WTC11 (cell line): ENCODE measurements at regions not wholly inside any gene's neighbourhood (a gene's known extent, or its start where the extent isn't known, plus 50 kb on each side); places are given as distances from the start of the nearest gene placed in this dataset.

Source experiments
- ATAC-seq: fragments of 200-7000 bp; cut with Tn5 transposase; 2 replicates; pipeline ENCODE4 v1.10.0; 2021; ENCODE audit warnings: mild to moderate bottlenecking, moderate library complexity
- CTCF ChIA-PET: fragments of 300-600 bp; sonication (Branson Sonifier 250); formaldehyde crosslinking; loops from one replicate; lab custom pipeline; 2021; ENCODE audit warnings: antibody characterized with exemption; lab: Charles Lee
- POLR2A ChIA-PET: fragments of 350-600 bp; sonication (Branson Sonifier 250); formaldehyde crosslinking; loops from one replicate; lab custom pipeline; 2021; ENCODE audit warnings: antibody characterized with exemption; lab: Charles Lee
- DNase-seq: peaks from one replicate; pipeline ENCODE4 v3.0.0; 2021; ENCODE audit warnings: low spot score
- H3K27ac Mint-ChIP-seq: 2 replicates; pipeline ENCODE4 v1.8.0; 2021; ENCODE audit warnings: mixed read lengths
- H3K27me3 Mint-ChIP-seq: 2 replicates; pipeline ENCODE4 v1.8.0; 2021; ENCODE audit warnings: low read depth, mild to moderate bottlenecking, moderate library complexity, mixed read lengths
- H3K36me3 Mint-ChIP-seq: 2 replicates; pipeline ENCODE4 v1.8.0; 2021; ENCODE audit warnings: mixed read lengths
- H3K4me1 Mint-ChIP-seq: 2 replicates; pipeline ENCODE4 v1.8.0; 2022; ENCODE audit warnings: mixed read lengths
- H3K4me3 Mint-ChIP-seq: 2 replicates; pipeline ENCODE4 v1.8.0; 2021; ENCODE audit warnings: mild to moderate bottlenecking, moderate library complexity, mixed read lengths
- H3K9me3 Mint-ChIP-seq: 2 replicates; pipeline ENCODE4 v1.8.0; 2021; ENCODE audit warnings: mixed read lengths
- AR ChIP-seq: fragments of 250-450 bp; sonication (Bioruptor Pico); IDR thresholded peaks from 2 replicates; pipeline ENCODE4 v1.9.0; 2021; ENCODE audit warnings: mild to moderate bottlenecking
- ATF3 ChIP-seq: sonication (generic); formaldehyde crosslinking; conservative IDR thresholded peaks from 2 replicates; pipeline ENCODE4 v1.8.1; 2022; ENCODE audit warnings: mild to moderate bottlenecking, missing genetic modification reagents
- E2F5 ChIP-seq: sonication (generic); formaldehyde crosslinking; IDR thresholded peaks from 2 replicates; pipeline ENCODE4 v1.8.1; 2022; ENCODE audit warnings: mild to moderate bottlenecking, moderate library complexity, missing genetic modification reagents
- ESRRA ChIP-seq: sonication (generic); formaldehyde crosslinking; IDR thresholded peaks from 2 replicates; pipeline ENCODE4 v1.8.1; 2022; ENCODE audit warnings: mild to moderate bottlenecking, missing genetic modification reagents, borderline replicate concordance
- FOXJ3 ChIP-seq: sonication (generic); formaldehyde crosslinking; IDR thresholded peaks from 2 replicates; pipeline ENCODE4 v1.9.0; 2021; ENCODE audit warnings: missing genetic modification reagents, mild to moderate bottlenecking, borderline replicate concordance
- GTF2I ChIP-seq: fragments of 250-450 bp; sonication (Bioruptor Pico); conservative IDR thresholded peaks from 2 replicates; pipeline ENCODE4 v1.4.0; 2021; ENCODE audit warnings: mild to moderate bottlenecking
- HMGA2 ChIP-seq: fragments of 250-450 bp; sonication (Bioruptor Pico); IDR thresholded peaks from 2 replicates; pipeline ENCODE4 v1.4.0; 2021; ENCODE audit warnings: mild to moderate bottlenecking, moderate library complexity
- IRF2 ChIP-seq: sonication (generic); formaldehyde crosslinking; IDR thresholded peaks from 2 replicates; pipeline ENCODE4 v1.8.0; 2022; ENCODE audit warnings: low read depth, missing genetic modification reagents, borderline replicate concordance
- MLX ChIP-seq: sonication (generic); formaldehyde crosslinking; IDR thresholded peaks from 2 replicates; pipeline ENCODE4 v1.8.1; 2023; ENCODE audit warnings: mild to moderate bottlenecking, missing genetic modification reagents, moderate library complexity
- NR1H2 ChIP-seq: sonication (generic); formaldehyde crosslinking; IDR thresholded peaks from 2 replicates; pipeline ENCODE4 v1.9.0; 2021; ENCODE audit warnings: mild to moderate bottlenecking, moderate library complexity, missing genetic modification reagents
- NR3C1 ChIP-seq: sonication (generic); formaldehyde crosslinking; conservative IDR thresholded peaks from 2 replicates; pipeline ENCODE4 v1.8.1; 2023; ENCODE audit warnings: low read depth, mild to moderate bottlenecking, missing genetic modification reagents
- PRDM15 ChIP-seq: sonication (generic); formaldehyde crosslinking; IDR thresholded peaks from 2 replicates; pipeline ENCODE4 v1.8.0; 2022; ENCODE audit warnings: missing genetic modification reagents
- PREB ChIP-seq: sonication (generic); formaldehyde crosslinking; IDR thresholded peaks from 2 replicates; pipeline ENCODE4 v1.8.1; 2022; ENCODE audit warnings: mild to moderate bottlenecking, missing genetic modification reagents, moderate library complexity, borderline replicate concordance
- RORB ChIP-seq: fragments of 250-450 bp; sonication (Bioruptor Pico); IDR thresholded peaks from 2 replicates; pipeline ENCODE4 v1.9.0; 2021; ENCODE audit warnings: mild to moderate bottlenecking
- SOX15 ChIP-seq: fragments of 250-450 bp; sonication (Bioruptor Pico); IDR thresholded peaks from 2 replicates; pipeline ENCODE4 v1.9.0; 2021; ENCODE audit warnings: mild to moderate bottlenecking
- TP53 ChIP-seq: sonication (generic); formaldehyde crosslinking; IDR thresholded peaks from 2 replicates; pipeline ENCODE4 v1.8.1; 2023; ENCODE audit warnings: mild to moderate bottlenecking, missing genetic modification reagents
- ZBTB21 ChIP-seq: sonication (generic); formaldehyde crosslinking; IDR thresholded peaks from 2 replicates; pipeline ENCODE4 v1.8.1; 2023; ENCODE audit warnings: mild to moderate bottlenecking, missing genetic modification reagents, borderline replicate concordance
- ZNF138 ChIP-seq: sonication (generic); formaldehyde crosslinking; conservative IDR thresholded peaks from 2 replicates; pipeline ENCODE4 v1.8.1; 2022; ENCODE audit warnings: mild to moderate bottlenecking, moderate library complexity, missing genetic modification reagents
- ZNF425 ChIP-seq: fragments of 250-450 bp; sonication (Bioruptor Pico); conservative IDR thresholded peaks from 2 replicates; pipeline ENCODE4 v1.9.0; 2021; ENCODE audit warnings: mild to moderate bottlenecking
- ZNF671 ChIP-seq: fragments of 250-450 bp; sonication (Bioruptor Pico); IDR thresholded peaks from 2 replicates; pipeline ENCODE4 v1.8.0; 2021; ENCODE audit warnings: mild to moderate bottlenecking
- ZSCAN18 ChIP-seq: fragments of 250-450 bp; sonication (Bioruptor Pico); IDR thresholded peaks from 2 replicates; pipeline ENCODE4 v2.1.2; 2022; ENCODE audit warnings: mild to moderate bottlenecking, moderate library complexity

- no peak for TF ChIP-seq ZNF425
- no peak for TF ChIP-seq RORB (CRISPR knock-in tag)
- no peak for TF ChIP-seq ZBTB21 (CRISPR knock-in tag)
Measured at GRCh38 chr14:22486675-22487074, 102.3 kb downstream of the DAD1 start (continued).

GRCh38 chr14:22485649-22486048 lies 103.4 kb downstream of the DAD1 start:
- ATAC-seq (no peak), DNase-seq (no peak)
- CTCF ChIA-PET, result interaction anchor here (4.2 kb wide), 1 partner anchor 14 kb away, joined by 15 read pairs; no protein-coding TSS in a partner anchor
- no peaks in the 10 kb centered on the region for H3K36me3 Mint-ChIP-seq
- no peak overlapping the region for H3K27ac Mint-ChIP-seq
- POLR2A ChIA-PET, result no interaction called here
- H3K4me1 Mint-ChIP-seq, result peaks cover 35% of the 10 kb centered on the region
- no peaks in the 10 kb centered on the region for H3K9me3 Mint-ChIP-seq
- H3K4me3 Mint-ChIP-seq, result no peak overlapping the region
- TF ChIP-seq GTF2I (CRISPR knock-in tag), result no peak
- no peak for TF ChIP-seq AR (CRISPR knock-in tag)
- no peak for TF ChIP-seq ZNF671 (CRISPR knock-in tag)
- TF ChIP-seq TP53, result no peak
- peaks cover 1% of the 10 kb centered on the region for H3K27me3 Mint-ChIP-seq

- no peaks in the 10 kb centered on the region for H3K9me3 Mint-ChIP-seq
- no peaks in the 10 kb centered on the region for H3K36me3 Mint-ChIP-seq
- H3K4me3 Mint-ChIP-seq, result no peak overlapping the region
- POLR2A ChIA-PET, result no interaction called here
- H3K4me1 Mint-ChIP-seq, result peaks cover 37% of the 10 kb centered on the region
- H3K27ac Mint-ChIP-seq, result no peak overlapping the region
- H3K27me3 Mint-ChIP-seq, result no peaks in the 10 kb centered on the region; the same call in 1 of the 2 replicates
- CTCF ChIA-PET, result interaction anchor here (4.2 kb wide), 1 partner anchor 13 kb away, joined by 15 read pairs; no protein-coding TSS in a partner anchor
- ATAC-seq (no peak), DNase-seq (no peak)
- no peak for TF ChIP-seq IRF2 (CRISPR knock-in tag)
- no peak for TF ChIP-seq FOXJ3 (CRISPR knock-in tag)
- TF ChIP-seq PRDM15, result no peak
- no peak for TF ChIP-seq ESRRA (CRISPR knock-in tag)
- no peak for TF ChIP-seq ZNF138 (CRISPR knock-in tag)
- TF ChIP-seq HMGA2, result no peak
- TF ChIP-seq MLX (CRISPR knock-in tag), result no peak
- no peak for TF ChIP-seq NR3C1 (CRISPR knock-in tag)
- TF ChIP-seq SOX15 (CRISPR knock-in tag), result no peak
- TF ChIP-seq E2F5 (CRISPR knock-in tag), result no peak
- no peak for TF ChIP-seq ZSCAN18 (CRISPR knock-in tag)
- no peak for TF ChIP-seq ATF3
- TF ChIP-seq NR1H2 (CRISPR knock-in tag), result no peak
- no peak for TF ChIP-seq PREB
Measured at GRCh38 chr14:22485178-22485577, 103.8 kb downstream of the DAD1 start.
